ENCODE measurements at regions not wholly inside any gene's neighbourhood (a gene's known extent, or its start where the extent isn't known, plus 50 kb on each side); places are given as distances from the start of the nearest gene placed in this dataset.
"Not testable (repeated sequence)": the region's sequence is repeated elsewhere in the genome, so short reads cannot be mapped to it uniquely, and the experiment has no call there.

GRCh38 chr5:104002783-104003182, 440.2 kb upstream of the NUDT12 start:
- intact Hi-C loops (cut with micrococcal nuclease) = not testable (repeated sequence)

GRCh38 chr5:104001136-104001535, 438.5 kb upstream of the NUDT12 start:
- intact Hi-C loops (cut with micrococcal nuclease) = no loop called here

- intact Hi-C loops (cut with micrococcal nuclease) = no loop called here
These were observed 430.4 kb upstream of the NUDT12 start for GRCh38 chr5:103993031-103993430.

DNA sequence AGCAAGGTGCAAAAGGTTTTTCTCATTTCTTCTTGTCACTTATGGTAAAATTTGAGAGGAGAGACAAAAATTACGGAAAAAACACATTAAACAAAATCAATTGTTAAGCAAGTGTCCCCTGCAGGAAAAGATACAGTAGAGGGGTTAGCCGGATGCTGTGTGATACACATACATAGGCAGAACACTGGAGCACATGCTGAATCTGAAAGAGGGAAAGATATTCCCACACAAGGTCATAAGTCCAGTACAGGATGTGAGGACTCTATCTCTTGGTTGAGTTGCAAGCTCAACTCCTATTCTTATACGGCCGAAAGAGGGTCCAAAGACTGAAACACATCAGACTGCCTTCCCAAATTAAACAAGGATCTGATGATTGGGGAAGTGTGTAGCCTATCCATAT, 427.5 kb upstream of the NUDT12 start:
- intact Hi-C loops (cut with micrococcal nuclease) = no loop called here

GRCh38 chr5:103981592-103981991, 419.0 kb upstream of the NUDT12 start:
- intact Hi-C loops (cut with micrococcal nuclease) = no loop called here

DNA sequence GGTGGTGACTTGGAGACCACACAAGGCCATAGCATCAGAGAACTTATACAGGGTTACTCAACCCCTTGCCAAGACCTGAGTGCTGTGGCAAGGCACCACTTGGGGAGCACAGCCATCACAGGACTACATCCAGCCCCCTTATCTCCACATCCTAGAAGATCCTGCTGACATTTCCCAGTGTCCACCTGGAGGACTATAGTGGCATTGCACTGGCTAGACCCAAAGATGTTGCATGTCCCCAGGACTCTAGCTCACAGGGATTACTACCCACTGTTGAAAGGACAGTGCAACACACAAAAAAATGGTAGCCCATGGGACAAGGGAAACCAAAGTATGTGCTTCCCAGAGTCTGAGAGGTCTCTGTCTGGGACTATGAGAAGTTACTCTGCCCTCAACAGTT, 411.1 kb upstream of the NUDT12 start:
- intact Hi-C loops (cut with micrococcal nuclease) = no loop called here

- intact Hi-C loops (cut with micrococcal nuclease) = not testable (repeated sequence)
These were observed 403.7 kb upstream of the NUDT12 start for GRCh38 chr5:103966295-103966694.

DNA sequence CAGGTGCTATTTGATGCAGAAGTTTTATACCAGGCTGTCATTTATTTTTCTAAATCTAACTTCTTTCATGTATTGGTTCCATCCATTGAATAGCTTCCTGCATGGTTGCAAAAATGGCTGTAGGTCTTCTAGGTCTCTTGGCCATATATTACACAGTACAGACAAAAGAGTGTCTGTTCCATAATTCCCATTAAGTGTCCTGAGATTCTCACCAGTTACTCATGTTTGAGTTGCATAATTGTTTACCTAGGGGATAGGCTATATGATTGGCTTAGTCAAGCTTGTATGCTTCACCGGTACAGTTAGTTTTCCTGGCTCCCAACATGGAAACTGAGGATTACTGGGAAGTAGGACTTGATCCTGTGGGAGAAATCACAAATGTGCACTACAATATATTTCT, 399.4 kb upstream of the NUDT12 start:
- intact Hi-C loops (cut with micrococcal nuclease) = no loop called here

DNA sequence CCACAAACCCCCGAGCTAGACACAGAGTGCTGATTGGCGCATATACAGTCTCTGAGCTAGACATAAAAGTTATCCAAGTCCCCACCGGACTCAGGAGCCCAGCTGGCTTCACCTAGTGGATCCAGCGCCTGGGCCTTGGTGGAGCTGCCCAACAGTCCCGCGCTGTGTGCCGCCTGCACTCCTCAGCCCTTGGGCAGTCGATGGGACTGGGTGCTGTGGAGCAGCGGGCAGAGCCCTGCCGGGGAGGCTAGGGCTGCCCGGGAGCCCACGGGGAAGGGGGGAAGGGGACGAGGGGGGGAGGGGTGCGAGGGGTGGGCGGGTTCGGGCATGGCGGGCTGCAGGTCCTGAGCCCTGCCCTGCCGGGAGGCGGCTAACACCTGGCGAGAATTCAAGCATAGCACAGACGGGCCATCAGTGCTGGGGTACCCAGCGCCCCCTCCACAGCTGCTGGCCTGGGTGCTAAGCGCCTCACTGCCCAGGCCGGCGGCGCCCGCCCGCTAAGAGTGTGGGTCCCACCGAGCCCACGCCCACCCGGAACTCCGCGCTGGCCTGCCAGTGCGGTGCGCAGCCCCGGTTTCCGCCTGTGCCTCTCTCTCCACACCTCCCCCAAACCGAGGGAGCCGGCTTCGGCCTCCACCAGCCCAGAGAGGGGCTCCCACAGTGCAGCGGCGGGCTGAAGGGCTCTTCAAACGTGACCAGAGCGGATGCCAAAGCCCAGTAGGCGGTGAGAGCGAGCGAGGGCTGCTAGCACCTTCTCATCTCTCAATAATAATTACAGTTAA, 391.2 kb upstream of the NUDT12 start:
- intact Hi-C loops (cut with micrococcal nuclease) = no loop called here

- intact Hi-C loops (cut with micrococcal nuclease) = no loop called here
These were observed 389.2 kb upstream of the NUDT12 start for GRCh38 chr5:103951776-103952175.

- intact Hi-C loops (cut with micrococcal nuclease) = no loop called here
These were observed 380.6 kb upstream of the NUDT12 start for GRCh38 chr5:103943230-103943629.

- intact Hi-C loops (cut with micrococcal nuclease) = no loop called here
These were observed 380.1 kb upstream of the NUDT12 start for GRCh38 chr5:103942587-103943186.

- intact Hi-C loops (cut with micrococcal nuclease) = no loop called here
These were observed 379.0 kb upstream of the NUDT12 start for GRCh38 chr5:103941596-103941995.

- intact Hi-C loops (cut with micrococcal nuclease) = no loop called here
These were observed 375.6 kb upstream of the NUDT12 start for GRCh38 chr5:103938146-103938695.

DNA sequence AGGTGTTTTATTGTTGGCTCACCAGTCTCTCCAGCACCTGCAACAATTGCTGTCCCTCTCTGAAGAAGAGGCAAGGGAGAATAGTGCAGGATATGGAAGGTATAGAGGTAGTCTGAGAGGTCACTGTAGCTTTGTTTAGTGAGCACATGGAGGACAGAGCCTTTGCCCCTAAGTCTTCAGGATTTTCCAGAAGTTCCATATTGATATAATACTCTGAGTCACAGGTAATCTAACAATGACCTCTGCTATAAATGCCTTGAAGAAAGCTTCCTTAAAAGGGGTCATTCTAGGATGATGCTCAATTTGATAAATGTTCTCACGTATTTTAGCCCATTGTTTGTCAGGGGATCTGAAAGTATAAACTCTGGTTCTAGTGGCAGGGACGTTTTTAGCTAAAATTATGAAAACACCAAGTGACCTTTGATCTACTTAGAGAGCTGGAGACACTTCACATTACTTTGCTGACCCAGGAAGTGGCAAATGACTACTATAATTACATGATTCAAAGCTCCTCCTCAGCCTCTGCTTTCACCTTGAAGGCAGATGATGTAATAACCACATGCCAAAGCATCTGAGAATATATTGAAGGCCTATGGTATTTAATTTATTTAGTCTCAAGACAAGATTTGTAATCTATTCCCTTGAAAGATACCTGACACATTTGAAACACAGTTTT, 366.9 kb upstream of the NUDT12 start:
- intact Hi-C loops (cut with micrococcal nuclease) = no loop called here

DNA sequence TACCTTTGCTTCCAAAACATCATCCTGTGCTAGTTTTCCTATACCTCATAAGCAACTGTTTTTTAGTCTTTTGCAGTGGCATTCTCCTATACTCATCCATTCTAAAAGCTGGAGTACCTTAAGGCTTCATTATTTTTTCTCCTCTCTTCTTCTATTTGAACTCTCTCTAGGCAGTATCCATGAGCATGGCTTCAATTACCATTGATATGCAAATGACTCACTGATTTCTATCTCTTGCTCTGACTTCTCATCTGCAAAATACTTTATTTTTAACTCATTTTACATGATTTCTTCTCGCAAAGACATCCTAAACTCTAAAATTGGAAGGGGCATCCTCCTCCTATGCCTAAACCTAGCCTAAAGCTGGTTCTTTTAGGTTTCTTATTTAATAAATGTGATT, 365.1 kb upstream of the NUDT12 start:
- intact Hi-C loops (cut with micrococcal nuclease) = no loop called here

DNA sequence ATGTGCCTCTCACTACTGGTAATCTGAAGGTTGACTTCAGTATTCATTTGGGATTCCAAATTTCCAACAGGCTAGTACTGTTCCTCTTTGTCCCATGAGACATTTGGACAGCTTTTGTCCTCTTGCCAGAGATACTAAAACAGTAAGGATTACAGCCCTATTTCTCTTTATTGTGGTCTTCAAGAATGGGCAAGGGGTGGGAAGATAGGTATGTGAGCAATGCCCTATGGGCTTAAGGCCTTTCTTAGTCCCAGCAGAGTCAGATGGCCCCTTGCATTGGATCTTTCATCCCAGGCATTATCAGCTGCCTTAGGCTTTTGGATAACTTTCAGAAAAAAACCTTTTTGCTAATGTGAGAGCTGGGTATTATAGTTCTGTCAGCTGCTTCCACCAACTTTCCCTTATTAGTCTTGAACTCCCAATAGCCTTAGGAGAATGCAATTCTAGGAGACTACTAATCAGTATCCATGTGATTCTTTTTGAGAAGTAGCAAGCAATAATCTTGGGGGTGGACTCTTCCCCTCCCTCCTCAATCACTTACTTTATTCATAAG, 361.1 kb upstream of the NUDT12 start:
- intact Hi-C loops (cut with micrococcal nuclease) = no loop called here

DNA sequence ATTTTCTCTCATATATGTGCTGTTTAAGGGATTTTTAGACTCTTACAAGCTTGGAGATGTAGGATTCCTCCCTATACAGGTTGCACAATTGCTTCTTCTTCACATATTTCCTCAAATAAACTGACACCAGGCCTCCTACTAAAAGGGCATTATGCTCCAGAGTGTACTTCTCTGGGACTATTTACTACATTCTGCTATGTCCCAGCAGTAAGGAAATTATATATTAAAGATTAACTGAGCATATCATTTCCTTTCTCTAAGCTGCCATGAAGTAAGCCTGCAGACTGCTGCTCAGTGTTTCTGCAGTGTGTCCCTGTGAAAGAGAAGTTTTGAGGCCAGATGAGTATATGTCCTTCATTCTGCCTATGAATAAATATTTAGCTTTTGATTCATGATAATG, 356.9 kb upstream of the NUDT12 start:
- intact Hi-C loops (cut with micrococcal nuclease) = no loop called here

- intact Hi-C loops (cut with micrococcal nuclease) = no loop called here
These were observed 356.2 kb upstream of the NUDT12 start for GRCh38 chr5:103918668-103919367.

- intact Hi-C loops (cut with micrococcal nuclease) = no loop called here
These were observed 352.5 kb upstream of the NUDT12 start for GRCh38 chr5:103915081-103915480.

DNA sequence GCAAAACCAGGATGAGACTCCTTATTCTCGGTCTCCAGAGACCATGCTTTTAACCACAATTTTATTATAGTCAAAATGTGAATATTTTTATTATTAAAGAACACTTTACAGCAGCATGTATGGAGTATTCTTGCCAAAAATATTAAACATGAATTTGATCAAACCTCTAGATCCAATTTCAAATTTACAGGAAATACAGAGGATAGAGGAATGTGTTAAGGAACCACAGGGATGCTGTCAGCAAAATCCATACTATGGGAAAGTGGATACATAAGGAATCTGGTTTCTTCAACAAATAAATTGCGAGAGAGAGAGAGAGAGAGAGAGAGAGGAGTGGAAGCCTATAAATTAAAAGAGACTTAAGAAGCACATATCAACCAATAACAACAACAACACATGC, 348.2 kb upstream of the NUDT12 start:
- intact Hi-C loops (cut with micrococcal nuclease) = no loop called here
